Rectal smooth muscle tissue (tissue), 1 donor: ENCODE measurements at regions not wholly inside any gene's neighbourhood (a gene's known extent, or its start where the extent isn't known, plus 50 kb on each side); places are given as distances from the start of the nearest gene placed in this dataset.
"Not testable (repeated sequence)": the region's sequence is repeated elsewhere in the genome, so short reads cannot be mapped to it uniquely, and the experiment has no call there.

Experiments
- H3K27ac ChIP-seq: one replicate; pipeline ENCODE4 v1.7.0; 2013; ENCODE audit warnings: low read depth, low read length, inconsistent platforms
- H3K27me3 ChIP-seq: one replicate; pipeline ENCODE4 v1.7.0; 2013; ENCODE audit warnings: low read length; ENCODE audit not compliant: control insufficient read depth, insufficient read depth
- H3K36me3 ChIP-seq: one replicate; pipeline ENCODE4 v1.7.0; 2013; ENCODE audit warnings: low read length; ENCODE audit not compliant: control insufficient read depth, insufficient read depth
- H3K4me1 ChIP-seq: one replicate; pipeline ENCODE4 v1.7.0; 2013; ENCODE audit warnings: low read length; ENCODE audit not compliant: control insufficient read depth, insufficient read depth
- H3K4me3 ChIP-seq: one replicate; pipeline ENCODE4 v1.7.0; 2013; ENCODE audit warnings: low read length
- H3K9ac ChIP-seq: one replicate; pipeline ENCODE4 v1.7.0; 2013; ENCODE audit warnings: low read length

GRCh38 chr9:81072758-81073157 lies 616.6 kb downstream of the TLE1 start:
- Histone ChIP-seq H3K27me3 (no peaks in the 10 kb centered on the region), H3K9ac (no peak overlapping the region), H3K4me3 (no peak overlapping the region), H3K27ac (no peak overlapping the region), H3K36me3 (no peaks in the 10 kb centered on the region), H3K4me1 (no peaks in the 10 kb centered on the region)

GRCh38 chr9:81071108-81071507 lies 618.2 kb downstream of the TLE1 start:
- no peaks in the 10 kb centered on the region for H3K36me3 ChIP-seq
- no peak overlapping the region for H3K9ac ChIP-seq
- no peaks in the 10 kb centered on the region for H3K4me1 ChIP-seq
- no peaks in the 10 kb centered on the region for H3K27me3 ChIP-seq
- H3K4me3 ChIP-seq, result no peak overlapping the region
- no peak overlapping the region for H3K27ac ChIP-seq

- no peak overlapping the region for H3K9ac ChIP-seq
- no peaks in the 10 kb centered on the region for H3K4me1 ChIP-seq
- H3K36me3 ChIP-seq, result no peaks in the 10 kb centered on the region
- no peak overlapping the region for H3K27ac ChIP-seq
- H3K27me3 ChIP-seq, result no peaks in the 10 kb centered on the region
- H3K4me3 ChIP-seq, result no peak overlapping the region
Measured at GRCh38 chr9:81070689-81071088, 618.7 kb downstream of the TLE1 start.

GRCh38 chr9:81069923-81070322 lies 619.4 kb downstream of the TLE1 start:
- no peaks in the 10 kb centered on the region for H3K27me3 ChIP-seq
- H3K27ac ChIP-seq, result no peak overlapping the region
- H3K4me3 ChIP-seq, result no peak overlapping the region
- no peaks in the 10 kb centered on the region for H3K4me1 ChIP-seq
- H3K9ac ChIP-seq, result no peak overlapping the region
- no peaks in the 10 kb centered on the region for H3K36me3 ChIP-seq

- Histone ChIP-seq H3K4me3 (no peak overlapping the region), H3K9ac (no peak overlapping the region), H3K4me1 (no peaks in the 10 kb centered on the region), H3K36me3 (no peaks in the 10 kb centered on the region), H3K27ac (no peak overlapping the region), H3K27me3 (no peaks in the 10 kb centered on the region)
Measured at GRCh38 chr9:81069038-81069795, 620.1 kb downstream of the TLE1 start.

GRCh38 chr9:81062995-81063394 lies 626.4 kb downstream of the TLE1 start:
- not testable (repeated sequence) for H3K27ac ChIP-seq, H3K4me3 ChIP-seq, H3K36me3 ChIP-seq, H3K4me1 ChIP-seq, H3K9ac ChIP-seq, H3K27me3 ChIP-seq

- no peaks in the 10 kb centered on the region for H3K36me3 ChIP-seq
- H3K27ac ChIP-seq, result no peak overlapping the region
- no peaks in the 10 kb centered on the region for H3K4me1 ChIP-seq
- H3K4me3 ChIP-seq, result no peak overlapping the region
- no peak overlapping the region for H3K9ac ChIP-seq
- H3K27me3 ChIP-seq, result no peaks in the 10 kb centered on the region
Measured at GRCh38 chr9:81058782-81059181, 630.6 kb downstream of the TLE1 start.

GRCh38 chr9:81053298-81054025 lies 635.9 kb downstream of the TLE1 start:
- H3K4me3 ChIP-seq, result no peak overlapping the region
- no peaks in the 10 kb centered on the region for H3K4me1 ChIP-seq
- no peaks in the 10 kb centered on the region for H3K27me3 ChIP-seq
- no peak overlapping the region for H3K27ac ChIP-seq
- no peak overlapping the region for H3K9ac ChIP-seq
- no peaks in the 10 kb centered on the region for H3K36me3 ChIP-seq

GRCh38 chr9:81052846-81053245 lies 636.5 kb downstream of the TLE1 start:
- Histone ChIP-seq H3K36me3 (no peaks in the 10 kb centered on the region), H3K4me3 (no peak overlapping the region), H3K27ac (no peak overlapping the region), H3K27me3 (no peaks in the 10 kb centered on the region), H3K9ac (no peak overlapping the region), H3K4me1 (no peaks in the 10 kb centered on the region)

GRCh38 chr9:81047280-81047679 lies 642.1 kb downstream of the TLE1 start:
- Histone ChIP-seq H3K4me1 (no peaks in the 10 kb centered on the region), H3K9ac (no peak overlapping the region), H3K27me3 (no peaks in the 10 kb centered on the region), H3K36me3 (no peaks in the 10 kb centered on the region), H3K4me3 (no peak overlapping the region), H3K27ac (no peak overlapping the region)

- H3K4me1 ChIP-seq, result no peaks in the 10 kb centered on the region
- H3K27me3 ChIP-seq, result no peaks in the 10 kb centered on the region
- H3K4me3 ChIP-seq, result no peak overlapping the region
- H3K27ac ChIP-seq, result no peak overlapping the region
- no peak overlapping the region for H3K9ac ChIP-seq
- H3K36me3 ChIP-seq, result no peaks in the 10 kb centered on the region
Measured at GRCh38 chr9:81045658-81046057, 643.7 kb downstream of the TLE1 start.

GRCh38 chr9:81037889-81038288 lies 651.5 kb downstream of the TLE1 start:
- Histone ChIP-seq H3K9ac (no peak overlapping the region), H3K27ac (no peak overlapping the region), H3K4me1 (no peaks in the 10 kb centered on the region), H3K36me3 (no peaks in the 10 kb centered on the region), H3K27me3 (no peaks in the 10 kb centered on the region), H3K4me3 (no peak overlapping the region)

- Histone ChIP-seq H3K4me3 (no peak overlapping the region), H3K36me3 (no peaks in the 10 kb centered on the region), H3K27ac (no peak overlapping the region), H3K27me3 (no peaks in the 10 kb centered on the region), H3K9ac (no peak overlapping the region), H3K4me1 (no peaks in the 10 kb centered on the region)
Measured at GRCh38 chr9:81035601-81036000, 653.7 kb downstream of the TLE1 start.
